NCI-H82 treated with DMSO at 0.1 percent for 48 hours (cell line): ENCODE measurements at regions not wholly inside any gene's neighbourhood (a gene's known extent, or its start where the extent isn't known, plus 50 kb on each side); places are given as distances from the start of the nearest gene placed in this dataset.

Experiments
- DNase-seq: peaks from one replicate; lab custom pipeline; 2025; ENCODE audit not compliant: unreplicated experiment; lab: John Stamatoyannopoulos, UW

- DNase-seq, result no peak
These were observed 238.5 kb upstream of the HS3ST5 start for GRCh38 chr6:114581293-114581692.

DNA sequence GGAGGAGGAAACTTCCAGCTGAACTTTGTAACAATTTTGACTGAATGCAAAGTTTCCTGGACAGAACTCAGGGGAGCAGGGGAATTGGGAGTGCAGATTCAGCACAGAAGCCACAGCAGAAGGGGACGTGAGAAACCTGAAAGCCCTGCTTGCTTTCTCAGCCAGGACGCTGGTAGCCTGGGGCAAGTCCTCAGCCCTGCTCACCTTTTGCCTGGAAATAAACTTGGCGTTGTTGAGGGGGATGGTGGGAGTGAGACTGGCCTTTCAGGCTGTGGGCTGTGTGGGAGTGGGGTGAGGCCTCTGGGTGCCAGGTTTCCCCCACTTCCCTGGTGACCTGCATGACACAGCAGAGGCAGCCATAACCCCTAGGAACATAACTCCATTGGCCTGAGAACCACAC is 238.1 kb upstream of the HS3ST5 start:
- no peak for DNase-seq

DNA sequence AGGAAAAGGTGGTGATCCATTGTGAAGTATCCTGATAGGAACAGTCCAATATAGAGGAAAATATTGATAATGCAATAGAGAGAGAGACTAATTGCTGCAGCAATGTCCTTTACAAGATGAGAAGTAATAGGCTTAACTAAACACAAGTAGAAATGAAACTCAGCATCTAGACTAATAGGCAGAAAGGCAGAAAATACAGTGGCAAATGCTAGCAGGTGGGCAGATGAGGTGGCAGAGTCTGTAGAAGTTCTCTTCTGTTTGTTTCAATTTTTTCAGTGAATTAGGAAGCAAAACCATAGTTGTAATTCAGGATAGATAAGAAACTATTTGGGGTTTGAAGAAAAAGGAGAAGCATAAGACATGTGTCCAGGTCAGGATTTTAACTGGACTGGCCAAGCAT is 236.7 kb upstream of the HS3ST5 start:
- no peak for DNase-seq

- DNase-seq, result no peak
These were observed 234.3 kb upstream of the HS3ST5 start for GRCh38 chr6:114577109-114577508.

- DNase-seq, result no peak
These were observed 233.5 kb upstream of the HS3ST5 start for GRCh38 chr6:114576330-114576729.

- no peak for DNase-seq
These were observed 226.8 kb upstream of the HS3ST5 start for GRCh38 chr6:114569669-114570068.

GRCh38 chr6:114564302-114564933 is 221.6 kb upstream of the HS3ST5 start:
- no peak for DNase-seq

- no peak for DNase-seq
These were observed 216.6 kb upstream of the HS3ST5 start for GRCh38 chr6:114559419-114559818.

- DNase-seq, result no peak
These were observed 215.3 kb upstream of the HS3ST5 start for GRCh38 chr6:114558153-114558552.

DNA sequence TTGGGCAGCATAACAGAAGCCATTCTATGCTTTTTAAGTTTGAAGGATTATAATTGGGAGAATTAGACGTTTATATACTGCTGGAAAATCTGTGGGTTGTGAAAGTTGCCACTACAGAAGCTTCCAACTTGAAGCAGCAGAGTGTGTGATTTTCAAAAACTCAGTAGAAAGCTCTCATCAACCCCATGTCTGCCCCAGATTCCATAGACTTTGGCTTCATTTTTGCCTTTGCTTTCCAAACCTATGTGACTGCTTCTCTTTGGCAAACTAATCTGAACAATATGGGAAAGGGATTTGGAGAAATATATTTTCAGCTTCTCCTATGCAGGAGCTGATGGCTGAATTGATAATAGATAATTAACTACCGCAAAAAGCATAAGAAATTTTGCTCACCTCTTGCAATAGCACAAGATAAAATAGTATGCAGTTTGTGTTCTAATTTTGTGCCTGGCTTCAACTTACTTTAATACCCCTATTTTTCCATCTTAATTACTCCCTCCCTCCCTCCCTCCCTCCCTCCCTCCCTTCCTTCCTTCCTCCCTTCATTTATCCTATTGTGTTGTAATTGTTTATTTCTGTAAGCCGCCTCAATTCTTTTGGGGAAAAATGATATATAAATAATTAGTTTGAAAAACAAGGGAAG is 214.1 kb upstream of the HS3ST5 start:
- DNase-seq, result no peak

- no peak for DNase-seq
These were observed 207.5 kb upstream of the HS3ST5 start for GRCh38 chr6:114550316-114550715.

DNA sequence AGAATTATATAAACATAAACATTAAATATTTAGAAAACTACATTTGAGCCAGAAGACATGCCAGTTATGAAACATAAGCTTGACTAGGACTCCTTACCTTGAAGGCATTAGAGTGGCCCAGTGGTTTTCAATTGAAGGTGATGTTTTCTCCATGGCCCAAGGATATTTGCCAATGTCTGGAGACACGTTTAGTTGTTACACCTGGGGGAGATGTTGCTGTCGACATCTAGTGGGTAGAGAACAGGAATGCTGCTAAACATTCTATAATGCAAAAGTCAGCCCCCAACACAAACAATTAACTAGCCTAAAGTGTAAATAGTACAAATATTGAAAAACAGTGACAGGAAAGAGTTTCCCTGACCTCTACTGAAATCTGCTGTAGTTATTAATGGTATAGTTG is 200.9 kb upstream of the HS3ST5 start:
- no peak for DNase-seq

GRCh38 chr6:114541794-114542193 is 199.0 kb upstream of the HS3ST5 start:
- no peak for DNase-seq

GRCh38 chr6:114537977-114538376 is 195.2 kb upstream of the HS3ST5 start:
- DNase-seq, result no peak

GRCh38 chr6:114534813-114535212 is 192.0 kb upstream of the HS3ST5 start:
- no peak for DNase-seq

- DNase-seq, result no peak
These were observed 181.3 kb upstream of the HS3ST5 start for GRCh38 chr6:114524081-114524480.

- DNase-seq, result no peak
These were observed 180.7 kb upstream of the HS3ST5 start for GRCh38 chr6:114523508-114523907.

GRCh38 chr6:114521926-114522325 is 179.1 kb upstream of the HS3ST5 start:
- DNase-seq, result no peak

DNA sequence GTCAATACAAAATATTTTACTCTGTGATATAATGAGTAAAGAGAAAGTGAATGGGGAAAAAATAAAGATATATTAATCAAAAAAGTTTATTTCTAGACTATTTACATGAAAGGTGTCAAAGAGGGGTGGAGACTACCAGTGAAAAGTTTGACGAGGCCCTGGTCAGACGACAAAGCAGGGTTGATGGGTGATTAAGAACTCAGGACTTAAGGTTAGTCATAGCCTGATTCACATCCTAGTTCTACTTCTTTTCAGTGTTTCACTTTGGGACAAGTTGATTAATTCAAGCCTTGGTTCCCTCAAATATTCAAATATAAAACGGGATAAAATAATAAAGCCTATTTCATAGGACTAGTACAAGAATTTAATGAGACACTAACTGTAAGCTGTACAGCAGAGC is 178.2 kb upstream of the HS3ST5 start:
- DNase-seq, result no peak

- DNase-seq, result no peak
These were observed 171.3 kb upstream of the HS3ST5 start for GRCh38 chr6:114514170-114514569.

- no peak for DNase-seq
These were observed 128.6 kb upstream of the HS3ST5 start for GRCh38 chr6:114471450-114471849.

- DNase-seq, result no peak
These were observed 125.1 kb upstream of the HS3ST5 start for GRCh38 chr6:114467931-114468330.

DNA sequence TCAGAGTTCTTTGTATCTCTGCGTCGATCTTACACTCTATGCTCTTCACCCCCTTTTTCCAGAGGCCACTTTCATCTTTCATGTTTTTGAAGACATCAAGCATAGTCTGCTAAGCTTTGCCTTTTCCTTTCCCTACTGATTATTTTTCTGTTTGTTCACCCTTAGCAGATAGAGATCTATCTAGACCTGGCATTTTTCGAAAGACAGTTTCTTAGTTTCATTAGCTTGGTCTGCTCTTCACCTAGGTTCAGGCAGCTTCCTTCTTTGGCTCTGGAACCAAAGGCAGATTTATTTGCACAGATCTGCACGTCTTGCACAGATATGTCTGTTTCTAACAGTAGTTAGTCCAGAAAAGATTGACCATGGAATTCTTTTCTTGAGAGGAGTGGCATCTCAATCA is 122.7 kb upstream of the HS3ST5 start:
- DNase-seq, result no peak
